ENCODE measurements at regions not wholly inside any gene's neighbourhood (a gene's known extent, or its start where the extent isn't known, plus 50 kb on each side); places are given as distances from the start of the nearest gene placed in this dataset.

GRCh38 chr7:41052736-41053135 lies 650.2 kb downstream of the INHBA start:
- H3K36me3 Mint-ChIP-seq = no peaks in the 10 kb centered on the region
- Histone ChIP-seq H3K9me3 (replicated peaks in 1 of 2; ENCODE audit: control insufficient read depth in 1 of 2, insufficient read depth in 1 of 2, low read length in 2 of 2) (no peaks in the 10 kb centered on the region), H3K4me1 (ENCODE audit: control insufficient read depth in 1 of 2, insufficient read depth in 2 of 2, low read length in 2 of 2) (no peaks in the 10 kb centered on the region), H3K4me2 (replicated peaks; ENCODE audit: extremely low read depth, low read length, poor library complexity, severe bottlenecking) (no peak overlapping the region), H3K9ac (ENCODE audit: insufficient read depth, low read length, poor library complexity, severe bottlenecking) (no peak overlapping the region), H3K79me2 (ENCODE audit: insufficient read depth, low read length) (no peaks in the 10 kb centered on the region), H2AFZ (ENCODE audit: insufficient read depth, low read depth, low read length, poor library complexity, severe bottlenecking) (no peak overlapping the region), H4K20me1 (ENCODE audit: insufficient read depth, low read length) (no peaks in the 10 kb centered on the region), H3K27me3 (ENCODE audit: control insufficient read depth in 2 of 2, insufficient read depth in 2 of 2, low read length in 2 of 2) (no peaks in the 10 kb centered on the region), H3K36me3 (replicated peaks in 1 of 2; ENCODE audit: control insufficient read depth in 1 of 2, insufficient read depth in 2 of 2, low read length in 2 of 2) (no peaks in the 10 kb centered on the region), H3K27ac (ENCODE audit: low read depth in 1 of 2, low read length in 2 of 2) (no peak overlapping the region), H3K4me3 (replicated peaks in 1 of 3; ENCODE audit: low read depth in 2 of 3, low read length in 3 of 3) (no peak overlapping the region)
- H3K27ac Mint-ChIP-seq = no peak overlapping the region
- peaks cover 2 to 20% (median 6%) of the 10 kb centered on the region in 7 donors for H3K9me3 Mint-ChIP-seq
- intact Hi-C loops (cut with micrococcal nuclease) = no loop called here
- H3K27me3 Mint-ChIP-seq (ENCODE audit: low read depth in 3 of 3) = peaks cover 0 to 1% (median 1%) of the 10 kb centered on the region in 3 donors
- WGBS (ENCODE audit: insufficient coverage) = 94% methylated on average over 3 of the region's 6 CpGs
- H3K4me3 Mint-ChIP-seq = no peak overlapping the region
- no peak for TF ChIP-seq CTCF (IDR thresholded peaks at IDR 0.05)
- DNase-seq = no peak
- no peaks in the 10 kb centered on the region for H3K4me1 Mint-ChIP-seq

DNA sequence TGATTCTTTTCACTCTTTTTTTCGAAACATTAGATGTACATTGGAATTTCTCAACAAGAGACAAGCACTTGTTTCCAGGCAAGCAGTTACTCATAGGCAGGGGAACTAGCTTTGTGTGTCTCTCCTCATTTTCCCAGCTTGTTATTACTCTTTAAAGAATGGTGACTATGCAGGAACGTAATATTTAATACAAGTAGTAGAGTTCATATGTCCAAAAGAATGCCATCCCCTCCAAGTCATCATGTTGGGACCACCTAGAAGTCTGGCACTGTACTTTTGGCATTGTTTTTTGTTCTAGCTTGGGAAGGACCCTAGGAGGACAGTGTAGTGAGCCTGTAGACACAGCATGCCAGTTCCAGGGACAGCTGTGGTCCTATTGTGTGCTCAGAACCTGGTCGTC lies 650.7 kb downstream of the INHBA start:
- H3K27me3 Mint-ChIP-seq (ENCODE audit: low read depth in 3 of 3) = peaks cover 0 to 1% (median 1%) of the 10 kb centered on the region in 3 donors
- H2AFZ ChIP-seq (ENCODE audit: insufficient read depth, low read depth, low read length, poor library complexity, severe bottlenecking) = no peak overlapping the region
- no peaks in the 10 kb centered on the region for H3K36me3 ChIP-seq (replicated peaks in 1 of 2; ENCODE audit: control insufficient read depth in 1 of 2, insufficient read depth in 2 of 2, low read length in 2 of 2)
- no peak for DNase-seq
- intact Hi-C loops (cut with micrococcal nuclease) = no loop called here
- no peaks in the 10 kb centered on the region for H3K27me3 ChIP-seq (ENCODE audit: control insufficient read depth in 2 of 2, insufficient read depth in 2 of 2, low read length in 2 of 2)
- no peaks in the 10 kb centered on the region for H4K20me1 ChIP-seq (ENCODE audit: insufficient read depth, low read length)
- no peak overlapping the region for H3K9ac ChIP-seq (ENCODE audit: insufficient read depth, low read length, poor library complexity, severe bottlenecking)
- no peak overlapping the region for H3K4me2 ChIP-seq (replicated peaks; ENCODE audit: extremely low read depth, low read length, poor library complexity, severe bottlenecking)
- no peaks in the 10 kb centered on the region for H3K9me3 ChIP-seq (replicated peaks in 1 of 2; ENCODE audit: control insufficient read depth in 1 of 2, insufficient read depth in 1 of 2, low read length in 2 of 2)
- H3K36me3 Mint-ChIP-seq = no peaks in the 10 kb centered on the region
- no peak overlapping the region for H3K4me3 ChIP-seq (replicated peaks in 1 of 3; ENCODE audit: low read depth in 2 of 3, low read length in 3 of 3)
- no peaks in the 10 kb centered on the region for H3K4me1 Mint-ChIP-seq
- TF ChIP-seq CTCF (IDR thresholded peaks at IDR 0.05) = no peak
- no peak overlapping the region for H3K4me3 Mint-ChIP-seq
- no peaks in the 10 kb centered on the region for H3K4me1 ChIP-seq (ENCODE audit: control insufficient read depth in 1 of 2, insufficient read depth in 2 of 2, low read length in 2 of 2)
- H3K27ac ChIP-seq (ENCODE audit: low read depth in 1 of 2, low read length in 2 of 2) = no peak overlapping the region
- 100% methylated on average over 1 of the region's 3 CpGs for WGBS (ENCODE audit: insufficient coverage)
- H3K9me3 Mint-ChIP-seq = peaks cover 0 to 15% (median 4%) of the 10 kb centered on the region in 7 donors
- no peaks in the 10 kb centered on the region for H3K79me2 ChIP-seq (ENCODE audit: insufficient read depth, low read length)
- H3K27ac Mint-ChIP-seq = no peak overlapping the region

Measured in CD14-positive monocyte (primary cell).